OCI-LY1 (cell line): ENCODE measurements at regions not wholly inside any gene's neighbourhood (a gene's known extent, or its start where the extent isn't known, plus 50 kb on each side); places are given as distances from the start of the nearest gene placed in this dataset.

Experiments
- H2AFZ ChIP-seq: fragments of 200-600 bp; sonication (generic), shearing (Covaris generic); 2 replicates; pipeline ENCODE4 v1.6.0; 2014; ENCODE audit warnings: antibody characterized with exemption, mild to moderate bottlenecking, low read length
- H3F3A ChIP-seq: fragments of 200-600 bp; sonication (generic), shearing (Covaris generic); 2 replicates; pipeline ENCODE4 v1.6.0; 2014; ENCODE audit warnings: mild to moderate bottlenecking, antibody characterized with exemption, low read length, moderate library complexity; ENCODE audit not compliant: insufficient read depth
- H3K27ac ChIP-seq: fragments of 200-600 bp; sonication (generic); 2 replicates; pipeline ENCODE4 v1.5.1; 2014; ENCODE audit warnings: low read length, mixed run types, mild to moderate bottlenecking, low read depth; ENCODE audit not compliant: poor library complexity, severe bottlenecking
- H3K27me3 ChIP-seq: fragments of 200-600 bp; sonication (generic); 2 replicates; pipeline ENCODE4 v1.6.0; 2014; ENCODE audit warnings: antibody characterized with exemption, mild to moderate bottlenecking, low read length, moderate library complexity; ENCODE audit not compliant: insufficient read depth
- H3K36me3 ChIP-seq: fragments of 200-600 bp; sonication (generic); 2 replicates; pipeline ENCODE4 v1.6.1; 2014; ENCODE audit warnings: mild to moderate bottlenecking, antibody characterized with exemption, low read length, moderate library complexity, mixed read lengths; ENCODE audit not compliant: insufficient read depth
- H3K4me1 ChIP-seq: fragments of 200-600 bp; sonication (generic); 2 replicates; pipeline ENCODE4 v1.5.1; 2014; ENCODE audit warnings: mild to moderate bottlenecking, low read length, moderate library complexity; ENCODE audit not compliant: insufficient read depth, severe bottlenecking
- H3K4me2 ChIP-seq: fragments of 200-600 bp; sonication (generic), shearing (Covaris generic); 2 replicates; pipeline ENCODE4 v1.6.1; 2014; ENCODE audit warnings: low read length
- H3K4me3 ChIP-seq: fragments of 200-600 bp; sonication (generic); 2 replicates; pipeline ENCODE4 v1.5.1; 2014; ENCODE audit warnings: low read length, low read depth, mild to moderate bottlenecking, mixed read lengths; ENCODE audit not compliant: poor library complexity, severe bottlenecking
- H3K79me2 ChIP-seq: fragments of 200-600 bp; shearing (Covaris generic); 2 replicates; pipeline ENCODE4 v1.6.1; 2016; ENCODE audit warnings: mixed run types, low read length, mixed read lengths; ENCODE audit not compliant: insufficient read depth
- H3K9ac ChIP-seq: fragments of 200-600 bp; sonication (generic), shearing (Covaris generic); 2 replicates; pipeline ENCODE4 v1.6.1; 2014; ENCODE audit warnings: mild to moderate bottlenecking, low read length, mixed read lengths
- H3K9me2 ChIP-seq: fragments of 200-600 bp; sonication (generic), shearing (Covaris generic); 2 replicates; pipeline ENCODE4 v1.6.1; 2014; ENCODE audit warnings: low read depth, mild to moderate bottlenecking, low read length, mixed read lengths
- H3K9me3 ChIP-seq: fragments of 200-600 bp; shearing (Covaris generic); 2 replicates; pipeline ENCODE4 v1.6.1; 2014; ENCODE audit warnings: low read length, mixed read lengths
- H4K20me1 ChIP-seq: fragments of 200-600 bp; sonication (generic), shearing (Covaris generic); 2 replicates; pipeline ENCODE4 v1.6.0; 2016; ENCODE audit warnings: mild to moderate bottlenecking, low read length; ENCODE audit not compliant: insufficient read depth
- EZH2 ChIP-seq: fragments of 200-600 bp; sonication (generic), shearing (Covaris generic); IDR thresholded peaks from 2 replicates; pipeline ENCODE4 v1.8.0; 2017; ENCODE audit warnings: borderline replicate concordance, mixed run types, mild to moderate bottlenecking, antibody characterized with exemption, low read length, moderate library complexity, mixed read lengths
- TF ChIP-seq, protein P1 (sequence below): fragments of 200-600 bp; sonication (generic), shearing (Covaris generic); IDR thresholded peaks from 2 replicates; pipeline ENCODE4 v1.5.1; 2017; ENCODE audit warnings: mild to moderate bottlenecking, antibody characterized with exemption, low read length, moderate library complexity, mixed read lengths

DNA sequence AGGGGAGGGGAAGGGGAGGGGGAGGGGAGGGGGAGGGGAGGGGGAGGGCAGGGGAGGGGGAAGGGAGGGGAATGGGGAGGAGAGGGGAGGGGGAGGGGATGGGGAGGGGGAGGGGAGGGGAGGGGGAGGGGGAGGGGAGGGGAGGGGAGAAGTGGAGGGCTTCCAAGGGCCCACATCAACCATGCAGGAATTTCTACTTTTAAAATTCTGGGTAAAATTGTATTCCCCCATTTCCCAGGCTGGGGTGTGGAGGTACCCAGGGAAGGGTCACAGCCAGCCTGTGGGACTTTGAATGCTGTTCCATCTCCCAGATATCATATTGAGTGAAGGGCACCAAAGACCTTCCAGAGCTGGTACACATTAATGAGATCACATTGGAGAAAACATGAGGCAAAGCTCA, 126.9 kb upstream of the ETS2 start:
- Histone ChIP-seq H3K4me1 (no peaks in the 10 kb centered on the region), H3K36me3 (no peaks in the 10 kb centered on the region), H3K4me3 (no peak overlapping the region), H4K20me1 (no peaks in the 10 kb centered on the region), H3K9me2 (no peaks in the 10 kb centered on the region), H3F3A (no peaks in the 10 kb centered on the region), H3K27ac (no peak overlapping the region), H3K4me2 (no peak overlapping the region), H3K79me2 (no peaks in the 10 kb centered on the region), H3K9ac (no peak overlapping the region), H3K9me3 (no peaks in the 10 kb centered on the region), H2AFZ (no peak overlapping the region), H3K27me3 (no peaks in the 10 kb centered on the region)
- no peak for TF ChIP-seq EZH2
- TF ChIP-seq, protein P1, sequence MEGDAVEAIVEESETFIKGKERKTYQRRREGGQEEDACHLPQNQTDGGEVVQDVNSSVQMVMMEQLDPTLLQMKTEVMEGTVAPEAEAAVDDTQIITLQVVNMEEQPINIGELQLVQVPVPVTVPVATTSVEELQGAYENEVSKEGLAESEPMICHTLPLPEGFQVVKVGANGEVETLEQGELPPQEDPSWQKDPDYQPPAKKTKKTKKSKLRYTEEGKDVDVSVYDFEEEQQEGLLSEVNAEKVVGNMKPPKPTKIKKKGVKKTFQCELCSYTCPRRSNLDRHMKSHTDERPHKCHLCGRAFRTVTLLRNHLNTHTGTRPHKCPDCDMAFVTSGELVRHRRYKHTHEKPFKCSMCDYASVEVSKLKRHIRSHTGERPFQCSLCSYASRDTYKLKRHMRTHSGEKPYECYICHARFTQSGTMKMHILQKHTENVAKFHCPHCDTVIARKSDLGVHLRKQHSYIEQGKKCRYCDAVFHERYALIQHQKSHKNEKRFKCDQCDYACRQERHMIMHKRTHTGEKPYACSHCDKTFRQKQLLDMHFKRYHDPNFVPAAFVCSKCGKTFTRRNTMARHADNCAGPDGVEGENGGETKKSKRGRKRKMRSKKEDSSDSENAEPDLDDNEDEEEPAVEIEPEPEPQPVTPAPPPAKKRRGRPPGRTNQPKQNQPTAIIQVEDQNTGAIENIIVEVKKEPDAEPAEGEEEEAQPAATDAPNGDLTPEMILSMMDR: no peak

DNA sequence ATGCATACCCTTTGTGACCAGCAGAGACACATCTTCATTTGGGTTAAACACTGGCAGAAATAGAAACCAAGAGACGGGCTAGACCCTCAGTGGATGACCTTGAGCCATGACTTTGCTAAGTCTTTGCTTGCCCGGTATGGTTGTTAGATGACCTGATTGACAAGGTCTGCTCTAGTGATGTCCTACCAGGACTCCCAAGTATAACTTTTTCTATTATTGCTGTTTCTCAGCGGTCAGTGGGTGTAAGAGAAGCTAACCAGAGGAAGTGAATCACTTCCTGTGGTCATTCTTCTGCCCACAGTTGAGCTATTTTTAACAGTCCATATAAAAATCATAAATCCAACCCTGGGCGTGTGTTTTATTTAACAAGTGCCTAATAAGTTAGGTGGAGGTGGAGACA, 126.2 kb upstream of the ETS2 start:
- Histone ChIP-seq H3K36me3 (no peaks in the 10 kb centered on the region), H3K9me3 (no peaks in the 10 kb centered on the region), H3K9me2 (no peaks in the 10 kb centered on the region), H3K4me3 (no peak overlapping the region), H3K27ac (no peak overlapping the region), H3K9ac (no peak overlapping the region), H3K4me2 (no peak overlapping the region), H3K4me1 (no peaks in the 10 kb centered on the region), H2AFZ (no peak overlapping the region), H3F3A (no peaks in the 10 kb centered on the region), H4K20me1 (no peaks in the 10 kb centered on the region), H3K79me2 (no peaks in the 10 kb centered on the region), H3K27me3 (no peaks in the 10 kb centered on the region)
- TF ChIP-seq, protein P1: no peak
- no peak for TF ChIP-seq EZH2

GRCh38 chr21:38680401-38680800, 125.3 kb upstream of the ETS2 start:
- no peaks in the 10 kb centered on the region for H3K79me2 ChIP-seq
- no peak overlapping the region for H3K27ac ChIP-seq
- H2AFZ ChIP-seq: no peak overlapping the region
- no peaks in the 10 kb centered on the region for H3F3A ChIP-seq
- no peak overlapping the region for H3K4me3 ChIP-seq
- H3K36me3 ChIP-seq: no peaks in the 10 kb centered on the region
- no peaks in the 10 kb centered on the region for H4K20me1 ChIP-seq
- no peaks in the 10 kb centered on the region for H3K9me3 ChIP-seq
- H3K4me1 ChIP-seq: no peaks in the 10 kb centered on the region
- H3K27me3 ChIP-seq: no peaks in the 10 kb centered on the region
- no peak overlapping the region for H3K9ac ChIP-seq
- no peak for TF ChIP-seq EZH2
- TF ChIP-seq, protein P1: no peak
- H3K9me2 ChIP-seq: no peaks in the 10 kb centered on the region
- H3K4me2 ChIP-seq: no peak overlapping the region
